HG02759 (cell line): ENCODE measurements at regions not wholly inside any gene's neighbourhood (a gene's known extent, or its start where the extent isn't known, plus 50 kb on each side); places are given as distances from the start of the nearest gene placed in this dataset.
"Not testable (repeated sequence)": the region's sequence is repeated elsewhere in the genome, so short reads cannot be mapped to it uniquely, and the experiment has no call there.

ENCODE experiments used
- ATAC-seq: cut with Tn5 transposase; IDR thresholded peaks from one replicate; pipeline ENCODE4 v1.9.1; 2021; ENCODE audit warnings: mild to moderate bottlenecking, moderate library complexity; ENCODE audit not compliant: unreplicated experiment

- ATAC-seq = no peak
Measured at GRCh38 chr3:177610686-177611633, 413.7 kb upstream of the TBL1XR1 start.

GRCh38 chr3:177611752-177612334 is 414.6 kb upstream of the TBL1XR1 start:
- no peak for ATAC-seq

GRCh38 chr3:177613901-177614300 is 416.6 kb upstream of the TBL1XR1 start:
- ATAC-seq = no peak

GRCh38 chr3:177615015-177615414 is 417.7 kb upstream of the TBL1XR1 start:
- no peak for ATAC-seq

- no peak for ATAC-seq
Measured at GRCh38 chr3:177618873-177619733, 421.8 kb upstream of the TBL1XR1 start.

- no peak for ATAC-seq
Measured at GRCh38 chr3:177620073-177620472, 422.8 kb upstream of the TBL1XR1 start.

- no peak for ATAC-seq
Measured at GRCh38 chr3:177622520-177622919, 425.2 kb upstream of the TBL1XR1 start.

GRCh38 chr3:177622982-177623617 is 425.8 kb upstream of the TBL1XR1 start:
- ATAC-seq = no peak

GRCh38 chr3:177624528-177625495 is 427.5 kb upstream of the TBL1XR1 start:
- no peak for ATAC-seq

- ATAC-seq = no peak
Measured at GRCh38 chr3:177626045-177626444, 428.8 kb upstream of the TBL1XR1 start.

- not testable (repeated sequence) for ATAC-seq
Measured at GRCh38 chr3:177628095-177628719, 430.9 kb upstream of the TBL1XR1 start.

- ATAC-seq = no peak
Measured at GRCh38 chr3:177629276-177629675, 432.0 kb upstream of the TBL1XR1 start.

GRCh38 chr3:177633671-177634207 is 436.5 kb upstream of the TBL1XR1 start:
- ATAC-seq = no peak

GRCh38 chr3:177635601-177636106 is 438.4 kb upstream of the TBL1XR1 start:
- not testable (repeated sequence) for ATAC-seq

- no peak for ATAC-seq
Measured at GRCh38 chr3:177640319-177640965, 443.2 kb upstream of the TBL1XR1 start.

- ATAC-seq = no peak
Measured at GRCh38 chr3:177641206-177641605, 443.9 kb upstream of the TBL1XR1 start.

GRCh38 chr3:177642042-177642803 is 444.9 kb upstream of the TBL1XR1 start:
- no peak for ATAC-seq

- ATAC-seq = no peak
Measured at GRCh38 chr3:177642804-177643125, 445.5 kb upstream of the TBL1XR1 start.
